ENCODE measurements at regions not wholly inside any gene's neighbourhood (a gene's known extent, or its start where the extent isn't known, plus 50 kb on each side); places are given as distances from the start of the nearest gene placed in this dataset.

DNA sequence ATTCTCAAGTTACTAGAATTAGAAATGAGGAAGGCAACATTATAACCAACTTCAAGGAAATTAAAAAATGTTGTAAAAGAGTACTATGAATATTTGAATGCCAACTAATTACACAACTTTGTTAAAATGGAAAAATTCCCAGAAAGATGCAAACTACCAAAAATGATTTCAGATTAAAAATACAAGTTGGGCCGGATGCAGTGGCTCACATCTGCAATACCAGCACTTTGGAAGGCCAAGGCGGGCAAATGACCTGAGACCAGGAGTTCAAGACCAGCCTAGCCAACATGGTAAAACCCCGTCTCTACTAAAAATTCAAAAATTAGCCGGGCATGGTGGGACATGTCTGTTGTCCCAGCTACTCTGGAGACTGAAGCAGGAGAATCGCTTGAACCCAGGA is 874.2 kb upstream of the GJE1 start:
- DNase-seq (ENCODE audit: low spot score) = no peak
- in situ Hi-C loops (cut with HindIII; ENCODE audit: low sequenced_read_pairs) = no loop called here

DNA sequence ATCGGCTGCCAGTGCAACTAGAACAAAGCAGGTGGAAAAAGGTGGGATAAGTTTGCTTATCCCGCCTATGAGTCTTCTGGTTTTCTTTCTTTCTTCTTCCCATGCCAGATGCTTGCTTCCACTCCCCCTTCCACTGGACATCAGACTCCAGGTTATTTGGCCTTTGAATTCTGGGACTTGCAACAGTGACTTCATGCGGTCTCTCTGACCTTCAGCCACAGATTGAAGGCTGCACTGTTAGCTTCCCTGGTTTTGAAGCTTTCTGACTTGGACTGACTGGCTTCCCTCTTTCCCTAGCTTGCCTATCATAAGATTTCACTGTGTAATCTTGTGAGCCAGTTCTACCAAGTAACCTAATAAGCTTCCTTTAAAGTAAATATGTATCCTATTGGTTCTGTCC is 878.4 kb upstream of the GJE1 start:
- no peak for DNase-seq (ENCODE audit: low spot score)
- in situ Hi-C loops (cut with HindIII; ENCODE audit: low sequenced_read_pairs) = no loop called here

DNA sequence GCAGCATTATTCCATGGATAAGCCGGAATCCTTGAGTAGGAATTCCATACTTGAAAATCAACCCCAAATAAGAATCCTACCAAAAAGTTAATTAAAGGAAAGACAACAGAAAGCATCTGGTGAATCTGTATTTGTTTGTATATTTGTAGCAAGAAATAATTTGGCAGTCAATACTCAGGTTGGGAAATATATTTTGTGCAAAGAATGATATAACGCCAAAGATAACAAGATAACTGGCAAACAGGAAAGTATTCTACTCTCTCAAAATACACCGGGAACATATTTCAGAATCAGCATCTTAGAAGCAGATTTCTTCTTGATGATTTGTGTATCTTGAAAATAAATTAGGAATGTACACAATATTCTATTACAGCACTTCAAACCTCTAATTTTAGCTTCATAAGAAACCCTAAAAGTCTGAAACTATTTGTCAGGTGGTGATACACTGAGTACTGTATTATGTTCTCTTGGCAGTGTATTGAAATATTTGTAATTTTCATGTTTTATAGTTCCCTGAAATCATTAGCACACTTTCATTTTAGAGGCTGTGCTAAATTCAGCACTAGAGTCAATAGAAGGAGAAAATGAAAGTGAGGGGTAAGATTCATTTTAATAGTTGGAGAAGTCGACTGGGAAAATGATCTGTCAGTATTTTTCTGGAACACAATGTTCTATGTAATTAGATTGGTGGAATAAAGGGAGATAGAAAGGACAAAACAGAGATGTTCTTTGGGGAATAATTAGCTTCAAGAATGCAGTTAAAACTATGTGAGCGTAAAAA is 879.7 kb upstream of the GJE1 start:
- in situ Hi-C loops (cut with HindIII; ENCODE audit: low sequenced_read_pairs) = no loop called here
- DNase-seq (ENCODE audit: low spot score) = no peak

DNA sequence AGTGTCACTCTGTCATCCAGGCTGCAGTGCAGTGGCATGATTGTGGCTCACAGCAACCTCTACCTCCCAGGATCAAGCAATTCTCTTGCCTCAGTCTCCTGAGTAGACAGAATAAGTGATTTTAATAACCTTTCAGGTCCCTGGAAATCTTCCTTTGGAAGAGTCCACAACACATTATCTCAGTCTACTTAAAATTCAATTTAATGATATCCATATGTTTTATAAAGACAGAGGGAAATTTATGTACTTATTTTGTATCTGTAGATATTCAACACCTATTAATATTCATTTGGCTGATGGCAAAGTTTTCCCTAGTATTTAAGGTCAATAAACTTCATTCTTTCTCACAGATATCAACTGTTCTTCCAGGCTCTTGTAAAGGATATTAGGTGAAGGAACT is 881.4 kb upstream of the GJE1 start:
- in situ Hi-C loops (cut with HindIII; ENCODE audit: low sequenced_read_pairs) = no loop called here
- DNase-seq (ENCODE audit: low spot score) = no peak

DNA sequence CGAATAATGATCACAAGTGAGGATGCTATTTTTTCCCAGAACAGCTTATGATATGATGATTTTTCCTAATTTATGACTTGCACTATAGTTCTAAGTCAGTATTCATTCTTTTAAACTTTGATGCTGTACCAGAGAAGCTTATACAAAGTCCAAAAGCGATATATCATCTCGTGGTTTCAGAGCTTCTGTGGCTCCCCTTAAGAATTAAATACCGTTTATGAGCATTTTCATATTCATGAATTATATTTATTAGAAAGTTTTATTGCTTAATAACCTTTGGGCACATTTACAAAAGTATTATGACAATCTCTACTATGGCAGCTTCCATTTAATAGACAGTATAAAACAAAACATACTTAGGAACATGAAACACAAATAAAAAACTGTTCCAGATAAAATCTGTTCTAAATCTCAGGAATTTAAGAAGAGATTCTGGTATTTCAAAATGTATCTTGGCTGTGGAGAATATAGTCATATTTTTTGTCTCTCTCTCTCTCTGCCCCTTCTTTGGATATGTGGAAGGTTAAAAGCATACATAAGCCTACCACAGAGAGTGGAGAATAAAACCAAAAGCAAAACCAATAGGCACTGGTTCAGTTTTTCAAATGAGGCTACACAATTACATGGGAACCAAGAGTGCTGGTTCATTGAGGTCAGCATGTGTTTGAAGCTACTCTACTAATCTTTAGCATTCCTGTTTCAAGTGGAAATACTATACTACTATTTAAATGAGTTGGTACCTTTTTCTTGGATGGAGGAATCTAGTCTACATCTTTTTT is 884.5 kb upstream of the GJE1 start:
- in situ Hi-C loops (cut with HindIII; ENCODE audit: low sequenced_read_pairs) = no loop called here
- no peak for DNase-seq (ENCODE audit: low spot score)

DNA sequence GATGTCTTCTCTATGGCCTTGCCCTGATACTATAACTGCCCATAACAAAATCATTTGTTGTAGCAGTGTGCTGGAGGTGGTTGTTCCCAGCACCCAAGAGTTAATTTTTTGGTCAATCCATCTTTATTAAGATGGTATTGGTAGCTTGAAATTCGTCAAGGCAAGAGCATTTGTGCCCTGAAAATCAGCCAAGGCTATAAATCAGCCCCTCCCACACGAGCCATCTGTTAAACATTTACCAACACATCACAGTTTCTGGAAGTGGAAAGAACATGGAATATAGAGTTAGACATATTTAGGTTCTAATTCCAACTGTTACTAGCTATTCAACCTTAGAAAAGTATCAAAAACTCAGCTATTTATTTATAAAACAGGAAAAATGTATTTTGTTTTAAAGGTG is 888.4 kb upstream of the GJE1 start:
- DNase-seq (ENCODE audit: low spot score) = no peak
- in situ Hi-C loops (cut with HindIII; ENCODE audit: low sequenced_read_pairs) = no loop called here

DNA sequence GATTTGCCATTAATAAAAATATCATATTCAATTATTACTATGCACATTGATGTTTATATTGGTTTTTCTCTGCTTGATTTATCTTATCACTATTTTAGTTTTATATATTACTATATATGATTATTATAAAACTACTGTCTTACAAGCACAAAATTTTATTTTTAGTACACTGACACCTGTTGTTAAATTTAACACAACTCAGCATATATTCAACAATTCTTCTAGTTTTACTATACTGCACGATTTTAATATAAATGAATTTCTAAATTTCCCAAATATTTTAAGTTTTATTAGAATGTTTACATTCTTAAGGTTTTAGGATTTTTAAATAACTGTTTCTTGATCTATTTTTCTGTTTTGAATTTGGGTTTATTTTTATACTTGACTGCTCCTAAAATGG is 889.8 kb upstream of the GJE1 start:
- DNase-seq (ENCODE audit: low spot score) = no peak
- in situ Hi-C loops (cut with HindIII; ENCODE audit: low sequenced_read_pairs) = no loop called here

DNA sequence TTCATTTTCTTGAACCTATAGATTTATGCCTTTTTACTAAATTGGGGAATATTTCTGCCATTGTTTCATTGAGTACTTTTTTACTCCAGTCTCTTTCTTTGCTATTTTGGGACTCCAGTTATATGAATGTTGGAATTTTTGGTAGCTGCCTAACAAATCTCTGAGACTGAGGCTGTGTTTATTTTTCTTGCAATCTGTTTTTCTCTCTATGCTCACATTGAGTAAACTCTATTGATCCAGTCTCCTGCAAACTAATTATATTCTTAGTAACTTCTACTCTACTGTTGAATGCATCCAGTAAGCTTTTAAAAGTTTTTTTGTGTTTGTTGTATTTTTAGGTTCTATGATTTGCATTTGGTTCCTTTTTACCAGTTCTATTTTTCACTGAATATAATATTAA is 903.4 kb upstream of the GJE1 start:
- DNase-seq (ENCODE audit: low spot score) = no peak
- in situ Hi-C loops (cut with HindIII; ENCODE audit: low sequenced_read_pairs) = no loop called here

DNA sequence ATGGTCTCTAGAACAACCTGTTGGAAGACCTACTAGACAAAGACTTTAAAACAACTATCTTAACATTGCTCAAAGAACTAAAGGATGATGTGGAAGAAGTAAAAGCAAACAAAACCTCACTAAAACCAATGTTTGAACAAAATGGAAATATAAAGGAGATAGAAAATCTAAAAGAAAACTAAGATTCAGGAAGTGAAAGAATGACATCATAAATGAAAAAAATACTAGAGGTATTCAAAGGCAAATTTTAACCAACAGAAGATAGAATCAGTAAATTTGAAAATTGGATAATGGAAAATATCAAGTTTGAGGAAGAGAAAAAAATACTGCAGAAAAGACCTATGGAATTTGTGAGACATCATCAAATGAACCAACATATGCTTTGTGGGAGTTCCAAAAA is 914.1 kb upstream of the GJE1 start:
- in situ Hi-C loops (cut with HindIII; ENCODE audit: low sequenced_read_pairs) = no loop called here
- no peak for DNase-seq (ENCODE audit: low spot score)

DNA sequence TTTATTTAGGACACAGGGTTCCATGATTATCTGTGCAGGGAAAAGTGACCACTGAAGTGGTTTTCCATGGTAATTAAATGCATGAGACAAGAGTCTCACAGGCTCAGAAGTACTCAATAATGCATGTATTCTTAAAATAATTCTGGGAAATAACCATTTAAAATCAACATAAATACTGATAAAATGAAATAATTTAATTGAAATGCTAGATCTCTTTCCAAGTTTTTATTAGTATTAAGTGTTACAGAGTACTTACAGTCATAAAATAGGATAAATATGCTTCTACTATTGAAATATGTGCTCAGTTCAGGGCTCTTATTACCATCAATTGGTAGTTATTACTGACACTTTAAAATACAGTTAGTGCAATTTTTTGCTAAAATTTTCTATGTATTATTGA is 916.0 kb upstream of the GJE1 start:
- DNase-seq (ENCODE audit: low spot score) = no peak
- in situ Hi-C loops (cut with HindIII; ENCODE audit: low sequenced_read_pairs) = no loop called here

DNA sequence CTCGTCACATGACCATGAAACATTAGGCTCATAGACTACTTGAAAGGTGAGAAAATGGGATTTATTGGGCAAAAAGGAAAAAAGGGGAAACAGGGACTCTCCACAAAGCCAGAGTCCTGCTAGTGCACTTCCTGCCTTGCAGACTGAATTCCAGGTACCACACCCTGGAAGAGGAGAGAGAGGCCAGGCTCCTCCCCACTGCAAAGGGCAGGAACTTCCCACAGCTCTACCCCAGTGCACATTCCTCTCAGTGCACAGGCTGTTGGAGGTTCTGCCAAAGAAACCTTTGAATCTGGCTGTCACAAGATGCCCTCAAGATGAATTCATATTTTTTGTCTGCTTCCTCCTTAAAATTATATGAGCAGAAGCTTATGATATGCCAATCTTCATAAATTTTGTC is 920.4 kb upstream of the GJE1 start:
- DNase-seq (ENCODE audit: low spot score) = no peak
- in situ Hi-C loops (cut with HindIII; ENCODE audit: low sequenced_read_pairs) = no loop called here

DNA sequence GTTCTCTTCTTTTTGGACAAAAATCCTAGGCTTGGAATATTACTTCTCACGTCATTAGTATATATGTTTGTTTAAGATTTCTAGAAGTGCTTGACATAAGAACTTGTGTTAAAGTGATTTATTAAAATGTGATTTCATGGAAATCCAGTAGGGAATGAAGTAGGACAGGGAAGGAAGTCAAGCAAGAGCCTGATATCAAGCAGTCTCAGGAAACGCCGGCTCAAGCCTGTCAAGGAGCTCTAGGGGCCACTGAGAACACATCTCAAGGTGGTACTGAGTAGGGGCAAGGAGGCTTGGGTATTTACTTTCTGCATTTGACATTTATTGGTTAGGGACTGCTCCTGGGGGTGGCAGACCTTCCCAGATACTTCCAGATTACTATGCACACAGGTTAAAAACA is 920.9 kb upstream of the GJE1 start:
- in situ Hi-C loops (cut with HindIII; ENCODE audit: low sequenced_read_pairs) = no loop called here
- DNase-seq (ENCODE audit: low spot score) = no peak

DNA sequence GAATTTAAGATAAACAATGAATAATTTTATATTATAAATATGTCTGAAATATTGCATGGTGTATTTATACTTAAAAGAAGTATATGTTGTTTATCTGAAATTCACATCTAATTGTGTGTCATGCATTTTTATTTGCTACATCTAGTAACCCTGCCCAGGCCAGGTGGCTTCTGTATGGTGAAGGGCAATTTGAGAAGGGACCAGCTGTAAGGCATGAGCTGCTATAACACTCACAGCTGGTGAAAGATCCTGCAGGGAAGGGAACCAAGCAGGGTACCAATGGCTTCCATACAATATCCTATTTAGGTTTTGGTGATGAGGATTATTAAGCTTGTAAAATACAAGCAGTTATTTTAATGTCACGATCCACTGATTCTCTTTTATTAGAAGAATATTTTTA is 921.8 kb upstream of the GJE1 start:
- DNase-seq (ENCODE audit: low spot score) = no peak
- in situ Hi-C loops (cut with HindIII; ENCODE audit: low sequenced_read_pairs) = no loop called here

DNA sequence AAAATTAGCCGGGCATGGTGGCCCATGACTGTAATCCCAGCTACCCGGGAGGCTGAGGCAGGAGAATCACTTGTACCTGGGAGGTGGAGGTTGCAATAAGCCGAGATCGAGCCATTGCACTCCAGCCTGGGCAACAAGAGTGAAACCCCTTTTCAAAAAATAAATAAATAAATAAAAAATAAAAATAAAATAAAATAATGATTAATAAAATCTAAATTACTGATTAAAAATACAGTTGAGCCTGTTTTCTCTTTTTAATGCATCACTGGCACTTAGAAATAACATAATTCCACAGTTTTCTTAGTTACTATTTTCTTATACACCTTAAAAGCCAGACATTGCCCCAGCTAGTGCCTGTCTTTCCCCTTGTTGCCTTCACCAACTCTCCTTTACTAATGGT is 922.8 kb upstream of the GJE1 start:
- in situ Hi-C loops (cut with HindIII; ENCODE audit: low sequenced_read_pairs) = no loop called here
- no peak for DNase-seq (ENCODE audit: low spot score)

DNA sequence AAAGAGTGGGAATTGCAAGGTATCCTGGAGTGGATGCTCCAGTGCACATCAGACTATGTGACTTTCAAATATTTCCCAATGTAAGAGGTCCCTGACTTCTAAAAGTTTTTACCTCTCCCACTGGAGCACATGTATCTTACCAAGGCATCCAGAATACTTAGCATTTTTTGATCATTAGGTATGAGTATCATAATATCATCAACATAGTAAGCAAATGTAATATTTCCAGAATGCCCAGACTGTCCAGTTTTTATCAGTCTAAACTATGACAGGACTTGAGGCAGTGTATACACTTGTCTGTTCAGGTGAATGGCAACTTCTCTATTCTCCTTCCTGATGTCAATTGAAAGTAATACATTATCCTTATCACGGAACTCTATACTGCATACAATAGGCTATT is 924.6 kb upstream of the GJE1 start:
- in situ Hi-C loops (cut with HindIII; ENCODE audit: low sequenced_read_pairs) = no loop called here

DNA sequence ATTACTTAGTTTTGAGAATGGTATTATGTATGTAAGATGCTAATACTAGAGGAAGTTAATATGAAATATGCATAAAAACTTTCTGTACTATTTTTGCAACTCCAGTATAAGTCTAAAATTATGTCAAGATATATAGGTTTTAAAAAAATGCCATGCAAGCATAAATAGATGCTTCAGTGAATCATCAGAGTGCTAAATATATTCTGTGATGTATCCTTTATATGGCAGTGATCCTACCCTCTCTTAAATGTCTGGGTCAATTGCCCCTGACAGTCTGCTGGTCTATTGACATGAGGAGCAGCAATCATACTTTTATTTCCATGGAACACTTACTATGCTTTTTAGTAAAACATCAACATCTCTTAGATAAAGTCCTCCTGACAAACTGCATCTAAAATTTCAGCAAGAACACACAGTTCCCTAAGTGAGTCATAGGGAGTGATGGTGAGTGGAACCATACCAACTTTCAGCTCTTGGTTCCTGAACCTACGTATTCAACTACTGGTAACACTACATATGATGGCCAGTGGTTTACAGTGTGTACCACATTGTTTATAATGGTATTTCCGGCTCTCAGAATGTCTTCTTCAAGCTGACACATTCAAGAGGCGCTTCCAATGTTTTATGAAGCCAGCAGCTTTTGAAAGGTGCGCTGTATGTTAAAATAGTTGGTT is 928.7 kb upstream of the GJE1 start:
- DNase-seq (ENCODE audit: low spot score) = no peak

More for the DNA sequence above, 924.6 kb upstream of the GJE1 start:
- no peak for DNase-seq (ENCODE audit: low spot score)

DNA sequence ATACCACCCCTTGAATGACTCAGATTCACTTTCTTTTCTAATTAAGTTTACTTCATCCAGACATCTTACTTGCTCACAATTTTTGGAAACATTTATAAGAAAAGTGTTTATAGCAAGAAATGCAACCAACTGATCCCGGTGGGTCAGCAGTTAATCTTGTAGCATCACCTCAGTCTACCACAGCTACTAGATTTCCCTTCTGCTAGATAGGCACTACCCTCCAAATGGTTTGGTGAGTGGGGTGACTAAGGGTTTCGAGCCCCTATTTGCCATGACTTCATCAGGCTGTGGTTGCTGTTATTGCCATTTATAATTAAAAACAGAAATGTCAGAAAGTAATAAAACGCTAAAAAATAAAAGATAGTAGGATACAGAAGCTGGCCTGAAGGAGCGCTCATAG is 930.1 kb upstream of the GJE1 start:
- in situ Hi-C loops (cut with HindIII; ENCODE audit: low sequenced_read_pairs) = no loop called here

More for the DNA sequence above, 928.7 kb upstream of the GJE1 start:
- in situ Hi-C loops (cut with HindIII; ENCODE audit: low sequenced_read_pairs) = no loop called here

DNA sequence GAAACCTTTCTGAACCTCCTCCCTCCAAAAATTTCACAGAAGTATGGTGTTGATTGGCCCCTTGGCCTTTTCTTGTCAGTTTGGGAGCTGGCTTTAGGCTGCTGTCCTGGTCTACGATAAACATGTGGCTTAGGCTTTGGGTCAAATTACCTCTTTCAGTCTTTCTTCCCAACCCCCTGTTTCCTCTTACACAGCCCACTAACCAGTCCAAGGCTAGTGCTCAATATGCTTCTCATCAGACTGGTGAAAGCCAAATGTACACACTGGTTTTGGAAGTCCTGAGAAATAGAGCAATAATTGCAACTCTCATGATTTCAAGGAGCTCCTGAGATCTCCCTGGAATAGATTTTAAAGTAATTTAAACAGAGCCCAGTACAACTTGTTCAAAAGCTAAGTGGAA is 933.7 kb upstream of the GJE1 start:
- no peak for DNase-seq (ENCODE audit: low spot score)
- in situ Hi-C loops (cut with HindIII; ENCODE audit: low sequenced_read_pairs) = no loop called here

More for the DNA sequence above, 930.1 kb upstream of the GJE1 start:
- DNase-seq (ENCODE audit: low spot score) = no peak

DNA sequence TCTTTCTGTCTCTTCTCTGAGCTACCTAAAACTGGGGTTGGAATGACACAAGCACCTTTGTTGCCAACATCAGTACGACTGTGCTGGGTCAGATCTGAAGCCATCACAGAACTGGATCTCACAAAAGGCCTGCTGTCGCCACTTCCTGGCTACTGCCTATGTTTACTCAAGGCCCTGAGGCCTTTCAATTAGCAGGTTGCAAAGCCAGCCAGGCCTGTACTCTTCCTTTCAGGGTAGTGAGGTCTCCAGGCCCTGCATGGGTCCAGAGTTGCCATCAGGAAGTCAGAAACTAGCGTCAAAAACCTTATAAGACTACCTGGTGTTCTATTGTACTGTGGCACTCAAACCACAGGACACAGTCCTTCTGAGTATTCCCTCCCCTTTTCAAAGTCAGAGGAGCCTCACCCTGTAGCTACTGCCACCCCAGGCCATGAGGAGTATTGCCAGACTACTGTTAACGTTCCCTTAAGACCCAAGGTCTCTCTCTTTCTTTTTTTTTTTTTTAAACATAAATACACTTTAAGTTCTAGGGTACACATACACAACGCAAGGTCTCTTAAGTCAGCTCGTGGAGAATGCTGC is 937.4 kb upstream of the GJE1 start:
- no peak for DNase-seq (ENCODE audit: low spot score)
- in situ Hi-C loops (cut with HindIII; ENCODE audit: low sequenced_read_pairs) = no loop called here

DNA sequence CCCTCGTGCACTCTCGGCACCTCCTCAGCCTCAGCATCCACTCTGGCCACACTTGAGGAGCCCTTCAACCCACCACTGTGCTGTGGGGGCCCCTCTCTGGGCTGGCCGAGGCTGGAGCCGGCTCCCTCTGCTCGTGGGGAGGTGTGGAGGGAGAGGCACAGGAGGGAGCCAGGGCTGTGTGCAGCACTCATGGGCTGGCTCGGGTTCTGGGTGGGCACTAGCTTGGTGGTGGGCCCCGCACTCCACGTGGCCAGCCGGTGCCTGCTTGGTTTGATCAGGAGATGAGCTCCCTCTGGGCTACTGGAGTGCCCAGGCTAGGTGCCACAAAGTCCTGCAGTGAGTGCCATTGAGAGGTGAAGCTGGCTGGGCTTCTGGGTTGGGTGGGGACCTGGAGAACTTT is 949.4 kb upstream of the GJE1 start:
- in situ Hi-C loops (cut with HindIII; ENCODE audit: low sequenced_read_pairs) = no loop called here

More for the DNA sequence above, 949.4 kb upstream of the GJE1 start:
- no peak for DNase-seq (ENCODE audit: low spot score)
